ENCODE measurements at regions not wholly inside any gene's neighbourhood (a gene's known extent, or its start where the extent isn't known, plus 50 kb on each side); places are given as distances from the start of the nearest gene placed in this dataset.

DNA sequence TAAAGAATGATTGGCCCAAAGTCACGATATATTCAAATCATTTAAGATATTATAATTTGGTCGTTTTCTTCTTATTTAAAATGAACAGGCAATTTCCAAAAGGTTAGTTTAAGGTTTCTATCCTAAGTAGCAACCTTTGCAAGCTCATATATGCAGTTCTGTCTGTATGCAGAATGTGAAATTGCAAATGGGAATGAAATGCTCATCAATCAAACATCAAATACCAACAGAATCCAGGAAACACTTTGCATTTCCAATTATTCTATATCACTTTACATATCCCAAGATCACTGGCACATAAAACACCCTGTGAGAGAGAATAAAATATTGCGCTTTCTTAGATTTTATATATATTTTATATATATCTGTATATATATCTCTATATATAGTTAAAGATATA is 237.3 kb downstream of the NRIP1 start:
- no peaks in the 10 kb centered on the region for H3K36me3 ChIP-seq (ENCODE audit: insufficient read depth, low read length)
- no peaks in the 10 kb centered on the region for H3K9me3 ChIP-seq (ENCODE audit: insufficient read depth, low read depth, low read length)
- TF ChIP-seq CTCF (conservative IDR thresholded peaks at IDR 0.05; ENCODE audit: low read length), result no peak
- no peak for TF ChIP-seq EZH2phosphoT487 (IDR thresholded peaks at IDR 0.05; ENCODE audit: borderline replicate concordance)
- H3K4me3 ChIP-seq (ENCODE audit: low read length, poor library complexity, severe bottlenecking), result no peak overlapping the region
- no peaks in the 10 kb centered on the region for H3K79me2 ChIP-seq (ENCODE audit: insufficient read depth, low read length)
- no peaks in the 10 kb centered on the region for H3F3A ChIP-seq (ENCODE audit: low read depth)
- no peak overlapping the region for H2AFZ ChIP-seq (ENCODE audit: low read length)
- no peaks in the 10 kb centered on the region for H3K4me1 ChIP-seq (ENCODE audit: insufficient read depth, low read length, poor library complexity, severe bottlenecking)
- H3K9ac ChIP-seq (ENCODE audit: low read depth, low read length, poor library complexity, severe bottlenecking), result no peak overlapping the region
- H3K9me2 ChIP-seq (replicated peaks; ENCODE audit: low read depth, low read length), result no peaks in the 10 kb centered on the region
- no peak overlapping the region for H3K4me2 ChIP-seq (ENCODE audit: low read depth, low read length, poor library complexity, severe bottlenecking)
- H3K27me3 ChIP-seq (ENCODE audit: insufficient read depth, low read length, poor library complexity, severe bottlenecking), result no peaks in the 10 kb centered on the region
- no peaks in the 10 kb centered on the region for H4K20me1 ChIP-seq (ENCODE audit: insufficient read depth, low read length, poor library complexity, severe bottlenecking)

GRCh38 chr21:14826630-14827029 is 238.2 kb downstream of the NRIP1 start:
- H4K20me1 ChIP-seq (ENCODE audit: insufficient read depth, low read length, poor library complexity, severe bottlenecking), result no peaks in the 10 kb centered on the region
- H3K9me2 ChIP-seq (replicated peaks; ENCODE audit: low read depth, low read length), result no peaks in the 10 kb centered on the region
- H3K9ac ChIP-seq (ENCODE audit: low read depth, low read length, poor library complexity, severe bottlenecking), result no peak overlapping the region
- TF ChIP-seq EZH2phosphoT487 (IDR thresholded peaks at IDR 0.05; ENCODE audit: borderline replicate concordance) (no peak), CTCF (conservative IDR thresholded peaks at IDR 0.05; ENCODE audit: low read length) (no peak)
- no peak overlapping the region for H2AFZ ChIP-seq (ENCODE audit: low read length)
- no peaks in the 10 kb centered on the region for H3K79me2 ChIP-seq (ENCODE audit: insufficient read depth, low read length)
- no peak overlapping the region for H3K4me2 ChIP-seq (ENCODE audit: low read depth, low read length, poor library complexity, severe bottlenecking)
- no peaks in the 10 kb centered on the region for H3F3A ChIP-seq (ENCODE audit: low read depth)
- no peak overlapping the region for H3K4me3 ChIP-seq (ENCODE audit: low read length, poor library complexity, severe bottlenecking)
- H3K36me3 ChIP-seq (ENCODE audit: insufficient read depth, low read length), result no peaks in the 10 kb centered on the region
- H3K9me3 ChIP-seq (ENCODE audit: insufficient read depth, low read depth, low read length), result no peaks in the 10 kb centered on the region
- no peaks in the 10 kb centered on the region for H3K4me1 ChIP-seq (ENCODE audit: insufficient read depth, low read length, poor library complexity, severe bottlenecking)
- no peaks in the 10 kb centered on the region for H3K27me3 ChIP-seq (ENCODE audit: insufficient read depth, low read length, poor library complexity, severe bottlenecking)

DNA sequence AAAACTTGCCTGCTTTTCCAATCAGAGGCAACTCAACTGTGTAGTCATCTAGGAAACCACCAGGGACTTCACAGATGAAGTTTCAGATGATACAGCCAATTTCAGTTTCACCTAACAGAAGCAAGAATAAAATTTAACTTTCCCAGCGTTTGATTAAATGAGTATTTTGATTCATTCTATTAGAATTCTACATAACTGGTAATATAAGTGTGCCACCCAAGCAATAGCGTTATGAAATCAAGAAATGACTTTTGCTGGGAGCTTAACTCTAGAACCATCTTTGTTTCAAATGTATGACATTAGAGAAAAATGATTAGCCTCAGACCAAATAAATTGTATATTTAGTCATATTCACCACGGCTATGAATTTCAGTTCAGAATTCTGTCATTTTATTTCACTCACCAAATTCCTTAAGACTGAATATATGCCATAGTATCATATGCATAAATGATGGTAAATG is 239.3 kb downstream of the NRIP1 start:
- Histone ChIP-seq H3K36me3 (ENCODE audit: insufficient read depth, low read length) (no peaks in the 10 kb centered on the region), H3K9me3 (ENCODE audit: insufficient read depth, low read depth, low read length) (no peaks in the 10 kb centered on the region), H3K4me2 (ENCODE audit: low read depth, low read length, poor library complexity, severe bottlenecking) (no peak overlapping the region), H3K9me2 (replicated peaks; ENCODE audit: low read depth, low read length) (no peaks in the 10 kb centered on the region), H3K27me3 (ENCODE audit: insufficient read depth, low read length, poor library complexity, severe bottlenecking) (no peaks in the 10 kb centered on the region), H4K20me1 (ENCODE audit: insufficient read depth, low read length, poor library complexity, severe bottlenecking) (no peaks in the 10 kb centered on the region), H3F3A (ENCODE audit: low read depth) (no peaks in the 10 kb centered on the region), H3K9ac (ENCODE audit: low read depth, low read length, poor library complexity, severe bottlenecking) (no peak overlapping the region), H3K4me1 (ENCODE audit: insufficient read depth, low read length, poor library complexity, severe bottlenecking) (no peaks in the 10 kb centered on the region), H3K4me3 (ENCODE audit: low read length, poor library complexity, severe bottlenecking) (no peak overlapping the region), H3K79me2 (ENCODE audit: insufficient read depth, low read length) (no peaks in the 10 kb centered on the region), H2AFZ (ENCODE audit: low read length) (no peak overlapping the region)
- TF ChIP-seq EZH2phosphoT487 (IDR thresholded peaks at IDR 0.05; ENCODE audit: borderline replicate concordance) (no peak), CTCF (conservative IDR thresholded peaks at IDR 0.05; ENCODE audit: low read length) (no peak)

All from Loucy (cell line).